ENCODE measurements at regions not wholly inside any gene's neighbourhood (a gene's known extent, or its start where the extent isn't known, plus 50 kb on each side); places are given as distances from the start of the nearest gene placed in this dataset.

DNA sequence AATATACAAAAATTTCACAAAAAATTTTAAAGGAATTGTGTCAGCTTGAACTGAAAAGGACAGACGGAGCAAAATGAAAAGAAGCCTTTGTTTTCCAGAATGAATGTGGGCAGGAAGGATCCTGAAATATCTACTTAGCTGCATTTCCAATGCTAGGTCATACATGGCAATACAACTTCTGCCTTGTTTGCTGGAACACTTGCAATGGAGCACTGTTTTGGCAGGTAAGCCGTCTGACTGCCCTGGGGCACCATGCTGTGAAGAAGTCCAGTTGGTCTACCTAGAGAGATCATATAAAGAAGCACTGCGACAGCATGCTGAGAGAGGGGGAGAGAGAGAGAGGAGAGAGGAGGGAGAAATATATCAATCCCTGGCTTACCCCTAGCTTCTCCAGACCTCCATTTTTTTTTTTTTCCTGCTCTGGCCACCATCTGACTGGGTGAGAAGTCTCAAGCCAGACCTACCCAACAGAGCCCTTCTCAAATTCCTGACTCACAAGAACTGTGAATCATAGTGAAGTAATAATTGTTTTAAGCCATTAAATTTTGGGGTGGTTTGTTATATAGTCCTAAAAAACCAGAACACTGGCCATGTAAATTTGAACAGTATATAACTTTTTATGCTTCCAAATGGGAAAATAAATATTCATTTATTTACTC is 97.1 kb upstream of the PRICKLE1 start:
- intact Hi-C loops (cut with micrococcal nuclease) (no loop called here), dilution Hi-C loops (cut with MboI; ENCODE audit: extremely low pct_ligation_motif_present, low sequenced_read_pairs) (no loop called here)
- ChIA-PET CTCF (interaction anchor here (0.6 kb wide), 1 partner anchor 202 kb away, joined by 3 read pairs; no protein-coding TSS in a partner anchor), POLR2A (no interaction called here)
- H3K9me1 ChIP-seq (replicated peaks; ENCODE audit: control insufficient read depth, extremely low read depth, insufficient read depth, low read length) = no peaks in the 10 kb centered on the region
- no peaks in the 10 kb centered on the region for H4K20me1 ChIP-seq (replicated peaks; ENCODE audit: control insufficient read depth, extremely low read depth, insufficient read depth, low read length)
- H3K79me2 ChIP-seq (ENCODE audit: control insufficient read depth, insufficient read depth, low read length) = no peaks in the 10 kb centered on the region
- no peak overlapping the region for H3K4me2 ChIP-seq (ENCODE audit: insufficient read depth, low read length)
- H3K4me1 ChIP-seq (ENCODE audit: control insufficient read depth, extremely low read depth, insufficient read depth, low read length) = no peaks in the 10 kb centered on the region
- no peaks in the 10 kb centered on the region for H3K9me3 ChIP-seq (replicated peaks; ENCODE audit: control insufficient read depth, insufficient read depth, low read length)
- no peak overlapping the region for H3K4me3 ChIP-seq (replicated peaks in 1 of 3; ENCODE audit: insufficient read depth in 1 of 3, low read depth in 1 of 3, low read length in 3 of 3)
- TF ChIP-seq EZH2 (IDR thresholded peaks at IDR 0.05; ENCODE audit: borderline replicate concordance, low read depth, low read length, severe bottlenecking) = no peak
- no peak for TF ChIP-seq GATA2 (IDR thresholded peaks at IDR 0.05; ENCODE audit: insufficient read depth, insufficient read length, low read depth, low read length)
- no peak for TF ChIP-seq FOS (IDR thresholded peaks at IDR 0.05; ENCODE audit: borderline replicate concordance, insufficient read depth, low read length)
- no peak for TF ChIP-seq JUN (IDR thresholded peaks at IDR 0.05; ENCODE audit: borderline replicate concordance, insufficient read depth, insufficient read length, low read depth)
- no peak for TF ChIP-seq POLR2AphosphoS5 (IDR thresholded peaks at IDR 0.05; ENCODE audit: insufficient read depth, low read depth, low read length)
- TF ChIP-seq, protein P1, sequence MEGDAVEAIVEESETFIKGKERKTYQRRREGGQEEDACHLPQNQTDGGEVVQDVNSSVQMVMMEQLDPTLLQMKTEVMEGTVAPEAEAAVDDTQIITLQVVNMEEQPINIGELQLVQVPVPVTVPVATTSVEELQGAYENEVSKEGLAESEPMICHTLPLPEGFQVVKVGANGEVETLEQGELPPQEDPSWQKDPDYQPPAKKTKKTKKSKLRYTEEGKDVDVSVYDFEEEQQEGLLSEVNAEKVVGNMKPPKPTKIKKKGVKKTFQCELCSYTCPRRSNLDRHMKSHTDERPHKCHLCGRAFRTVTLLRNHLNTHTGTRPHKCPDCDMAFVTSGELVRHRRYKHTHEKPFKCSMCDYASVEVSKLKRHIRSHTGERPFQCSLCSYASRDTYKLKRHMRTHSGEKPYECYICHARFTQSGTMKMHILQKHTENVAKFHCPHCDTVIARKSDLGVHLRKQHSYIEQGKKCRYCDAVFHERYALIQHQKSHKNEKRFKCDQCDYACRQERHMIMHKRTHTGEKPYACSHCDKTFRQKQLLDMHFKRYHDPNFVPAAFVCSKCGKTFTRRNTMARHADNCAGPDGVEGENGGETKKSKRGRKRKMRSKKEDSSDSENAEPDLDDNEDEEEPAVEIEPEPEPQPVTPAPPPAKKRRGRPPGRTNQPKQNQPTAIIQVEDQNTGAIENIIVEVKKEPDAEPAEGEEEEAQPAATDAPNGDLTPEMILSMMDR (IDR thresholded peaks at IDR 0.05; ENCODE audit: extremely low read depth in 1 of 2, insufficient read depth in 1 of 2, low read depth in 1 of 2, low read length in 2 of 2) = no peak
- TF ChIP-seq POLR2A (IDR thresholded peaks at IDR 0.05; ENCODE audit: low read depth, low read length) = no peak
- TF ChIP-seq MYC (IDR thresholded peaks at IDR 0.05; ENCODE audit: low read depth, low read length) = no peak
- no peak for TF ChIP-seq MAX (IDR thresholded peaks at IDR 0.05; ENCODE audit: insufficient read depth, insufficient read length)
- BruUV-seq (replicated peaks) = no TSS peak
- FAIRE-seq (no peak), DNase-seq (ENCODE audit: low read depth, low spot score) (no peak)
- H2AFZ ChIP-seq (ENCODE audit: low read depth, low read length) = no peak overlapping the region
- H3K9ac ChIP-seq (replicated peaks; ENCODE audit: extremely low read depth, insufficient read depth, low read length) = no peak overlapping the region
- H3K27ac ChIP-seq (ENCODE audit: insufficient read depth, low read depth, low read length) = no peak overlapping the region
- no peaks in the 10 kb centered on the region for H3K36me3 ChIP-seq (ENCODE audit: control insufficient read depth in 2 of 2, extremely low read depth in 1 of 2, insufficient read depth in 2 of 2, low read length in 2 of 2)
- no peaks in the 10 kb centered on the region for H3K27me3 ChIP-seq (ENCODE audit: control insufficient read depth in 2 of 2, insufficient read depth in 2 of 2, low read length in 2 of 2)

Data from endothelial cell of umbilical vein (primary cell).